ENCODE measurements at regions not wholly inside any gene's neighbourhood (a gene's known extent, or its start where the extent isn't known, plus 50 kb on each side); places are given as distances from the start of the nearest gene placed in this dataset.

DNA sequence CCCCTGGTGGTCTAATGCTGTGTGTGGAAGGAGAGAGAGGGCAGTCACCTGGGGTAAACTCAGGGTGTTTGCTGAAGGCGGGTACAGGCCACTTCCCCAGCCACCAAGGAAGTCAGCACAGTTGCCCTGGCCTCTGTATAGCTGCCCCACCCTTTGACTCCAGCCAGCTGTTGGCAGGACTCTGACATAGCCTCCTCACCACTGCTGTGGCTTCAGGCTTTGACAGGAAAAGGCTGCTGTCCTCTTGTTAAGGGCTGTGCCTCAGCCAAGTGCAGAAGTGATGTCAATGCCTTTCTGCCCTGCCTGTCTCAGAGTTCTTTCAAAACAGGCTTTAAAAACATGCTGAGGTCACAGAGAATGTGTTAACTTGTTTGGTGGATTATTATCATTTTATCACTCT lies 487.2 kb upstream of the KLF4 start:
- H3K9me3 ChIP-seq (replicated peaks) = no peaks in the 10 kb centered on the region
- H3K27ac ChIP-seq = no peak overlapping the region
- no peak for DNase-seq (ENCODE audit: low read depth in 1 of 2, low spot score in 2 of 2)
- no peaks in the 10 kb centered on the region for H3K27me3 ChIP-seq (replicated peaks)
- H3K36me3 ChIP-seq = no peaks in the 10 kb centered on the region
- no peaks in the 10 kb centered on the region for H3K4me1 ChIP-seq (replicated peaks)
- H3K4me3 ChIP-seq = no peak overlapping the region

DNA sequence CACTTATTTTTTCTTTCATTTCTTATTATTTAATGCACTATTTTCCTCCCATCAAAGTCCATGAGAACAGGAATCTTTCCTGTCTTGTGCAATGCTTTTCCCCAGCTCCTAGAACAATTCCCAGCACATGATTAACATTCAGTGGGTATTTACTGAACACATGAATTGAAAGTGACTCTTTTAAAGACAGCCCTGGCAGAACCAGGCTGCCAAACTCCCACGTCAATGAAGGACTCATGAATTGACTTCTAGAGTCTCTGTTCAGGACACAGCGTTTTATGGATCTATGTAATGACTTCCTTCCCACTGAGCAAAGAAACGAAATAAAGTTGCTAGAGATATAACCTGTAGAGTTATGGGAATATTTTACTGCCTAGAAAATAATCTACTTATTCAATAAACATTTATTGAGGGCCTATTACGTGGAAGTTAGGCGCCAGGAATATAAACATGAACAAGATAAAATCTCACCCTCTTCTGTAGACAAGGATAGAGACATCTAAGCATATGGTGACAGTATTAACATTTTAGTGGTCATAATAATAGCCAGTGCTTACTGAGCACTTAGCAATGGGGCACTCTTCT lies 485.9 kb upstream of the KLF4 start:
- H3K27me3 ChIP-seq (replicated peaks) = no peaks in the 10 kb centered on the region
- no peaks in the 10 kb centered on the region for H3K9me3 ChIP-seq (replicated peaks)
- no peak overlapping the region for H3K4me3 ChIP-seq
- H3K4me1 ChIP-seq (replicated peaks) = no peaks in the 10 kb centered on the region
- H3K36me3 ChIP-seq = no peaks in the 10 kb centered on the region
- no peak for DNase-seq (ENCODE audit: low read depth in 1 of 2, low spot score in 2 of 2)
- H3K27ac ChIP-seq = no peak overlapping the region

DNA sequence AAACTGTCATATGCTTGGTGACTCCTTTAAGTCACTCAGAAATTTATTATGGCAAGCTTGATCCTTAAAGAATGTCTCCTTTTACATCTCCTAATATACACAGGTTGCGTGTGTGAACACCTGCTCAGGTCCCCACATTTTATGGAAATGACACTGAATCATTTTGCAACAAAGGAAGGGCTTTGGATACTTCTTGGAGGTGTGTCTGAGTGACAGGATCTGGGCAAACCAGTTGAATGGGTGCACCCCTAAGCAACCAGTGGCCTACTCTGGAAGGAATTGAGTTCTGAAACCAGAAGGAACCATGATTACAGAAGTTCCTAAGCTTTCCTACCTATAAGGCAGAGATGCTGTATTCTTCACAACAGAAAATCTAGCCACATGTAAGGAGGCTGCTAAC lies 483.9 kb upstream of the KLF4 start:
- Histone ChIP-seq H3K27me3 (replicated peaks) (no peaks in the 10 kb centered on the region), H3K9me3 (replicated peaks) (no peaks in the 10 kb centered on the region), H3K36me3 (no peaks in the 10 kb centered on the region), H3K27ac (no peak overlapping the region), H3K4me1 (replicated peaks) (no peaks in the 10 kb centered on the region), H3K4me3 (no peak overlapping the region)
- DNase-seq (ENCODE audit: low read depth in 1 of 2, low spot score in 2 of 2) = no peak

DNA sequence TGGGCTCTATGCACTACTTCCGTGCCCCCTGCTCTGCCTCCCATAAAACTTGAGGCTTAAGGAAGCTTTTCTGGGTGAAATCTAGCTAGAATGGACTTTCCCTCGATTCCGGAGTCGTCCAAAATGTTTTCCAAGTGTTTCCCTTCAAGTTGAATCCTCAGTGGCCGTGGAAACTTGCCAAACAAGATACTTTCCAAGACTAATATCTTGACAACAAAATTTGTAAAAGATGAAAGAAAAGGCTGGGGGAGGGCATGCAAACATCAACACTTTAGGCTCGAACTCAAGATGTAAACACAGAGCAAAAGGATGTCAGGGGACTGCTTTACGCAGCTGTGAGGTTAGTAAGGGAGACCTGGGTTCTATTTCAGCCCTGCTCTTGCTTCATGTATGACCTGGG lies 482.8 kb upstream of the KLF4 start:
- Histone ChIP-seq H3K9me3 (replicated peaks) (no peaks in the 10 kb centered on the region), H3K36me3 (no peaks in the 10 kb centered on the region), H3K27me3 (replicated peaks) (no peaks in the 10 kb centered on the region), H3K4me3 (no peak overlapping the region), H3K4me1 (replicated peaks) (no peaks in the 10 kb centered on the region), H3K27ac (no peak overlapping the region)
- DNase-seq (ENCODE audit: low read depth in 1 of 2, low spot score in 2 of 2) = no peak

DNA sequence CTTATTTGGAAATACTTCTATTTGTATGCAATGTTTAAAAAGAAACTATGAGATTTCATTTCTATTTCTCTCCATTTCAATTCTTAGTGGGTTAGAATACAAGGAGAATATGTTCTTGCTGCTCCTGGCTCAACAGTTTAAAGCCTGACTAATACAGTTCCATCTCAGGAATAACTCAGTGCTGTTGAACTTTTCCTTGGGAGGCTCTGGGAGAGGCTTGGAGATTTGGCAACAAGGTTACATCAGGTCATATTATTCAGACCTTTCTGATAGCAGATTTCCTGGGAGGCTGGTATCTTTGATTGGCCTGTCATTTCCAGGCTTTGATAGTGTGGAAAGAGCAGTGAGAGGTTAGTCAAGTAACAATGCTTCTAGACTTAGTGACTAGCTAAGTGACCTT lies 481.7 kb upstream of the KLF4 start:
- H3K4me3 ChIP-seq = no peak overlapping the region
- no peaks in the 10 kb centered on the region for H3K9me3 ChIP-seq (replicated peaks)
- no peak overlapping the region for H3K27ac ChIP-seq
- no peaks in the 10 kb centered on the region for H3K27me3 ChIP-seq (replicated peaks)
- H3K36me3 ChIP-seq = no peaks in the 10 kb centered on the region
- DNase-seq (ENCODE audit: low read depth in 1 of 2, low spot score in 2 of 2) = no peak
- H3K4me1 ChIP-seq (replicated peaks) = no peaks in the 10 kb centered on the region

DNA sequence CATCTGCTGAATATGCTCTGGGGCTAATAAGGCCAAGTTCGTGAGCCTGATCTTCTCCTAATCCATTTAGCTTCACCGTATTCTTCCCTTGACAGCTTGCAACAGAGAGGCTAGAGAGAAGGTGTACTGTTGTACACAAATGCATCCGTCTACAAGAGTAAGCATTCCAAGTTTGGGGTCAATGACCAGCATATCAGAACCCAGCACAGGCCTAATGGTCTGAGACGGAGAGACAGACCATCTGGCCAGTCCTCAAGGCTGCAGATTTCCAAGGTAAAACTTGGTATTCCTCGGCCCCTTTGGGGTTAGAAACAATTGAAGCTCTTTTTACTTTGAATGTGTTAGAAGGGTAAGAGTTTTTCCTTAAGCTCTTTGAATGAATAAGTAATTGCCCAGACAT lies 481.2 kb upstream of the KLF4 start:
- H3K4me3 ChIP-seq = no peak overlapping the region
- H3K9me3 ChIP-seq (replicated peaks) = no peaks in the 10 kb centered on the region
- no peak overlapping the region for H3K27ac ChIP-seq
- H3K4me1 ChIP-seq (replicated peaks) = no peaks in the 10 kb centered on the region
- no peak for DNase-seq (ENCODE audit: low read depth in 1 of 2, low spot score in 2 of 2)
- no peaks in the 10 kb centered on the region for H3K36me3 ChIP-seq
- H3K27me3 ChIP-seq (replicated peaks) = no peaks in the 10 kb centered on the region

DNA sequence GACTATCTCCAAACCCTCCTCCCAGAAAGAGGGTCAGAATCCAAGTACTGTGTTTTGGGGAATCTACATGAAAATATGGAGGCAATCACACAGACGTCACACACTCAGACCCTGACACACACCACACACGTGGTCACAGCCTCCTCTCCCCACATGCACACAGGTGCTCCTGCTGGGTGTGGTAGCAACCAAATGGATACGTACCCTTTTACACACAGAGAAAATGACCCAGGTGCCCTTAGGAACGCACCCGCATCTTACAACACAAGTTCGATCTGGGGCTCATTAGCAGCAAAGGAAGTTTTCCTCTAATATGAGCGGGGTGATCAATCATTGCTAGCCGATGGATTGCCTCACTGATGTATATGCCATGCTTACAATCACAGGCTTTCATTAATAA lies 480.2 kb upstream of the KLF4 start:
- Histone ChIP-seq H3K27ac (no peak overlapping the region), H3K4me1 (replicated peaks) (no peaks in the 10 kb centered on the region), H3K9me3 (replicated peaks) (no peaks in the 10 kb centered on the region), H3K36me3 (no peaks in the 10 kb centered on the region), H3K27me3 (replicated peaks) (no peaks in the 10 kb centered on the region), H3K4me3 (no peak overlapping the region)
- DNase-seq (ENCODE audit: low read depth in 1 of 2, low spot score in 2 of 2) = no peak

DNA sequence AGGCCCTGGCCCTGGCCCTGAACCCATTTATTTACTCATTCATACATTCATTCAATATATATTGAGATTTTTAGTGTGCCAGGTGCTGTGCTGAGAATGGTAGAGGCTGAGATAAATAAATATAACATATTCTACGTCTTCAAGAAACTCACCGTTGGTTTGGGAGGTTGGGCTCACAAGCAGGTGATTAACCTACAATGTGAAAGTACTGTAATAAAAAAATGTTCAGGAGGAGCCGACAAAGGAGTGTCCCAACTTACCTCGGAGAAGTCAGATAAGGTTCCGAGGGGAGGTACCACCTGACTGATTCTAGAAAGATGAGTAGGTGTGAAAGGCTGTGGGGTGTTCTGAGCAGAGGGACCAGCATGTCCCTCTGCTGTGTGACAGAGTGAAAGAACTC lies 479.6 kb upstream of the KLF4 start:
- no peak overlapping the region for H3K27ac ChIP-seq
- DNase-seq (ENCODE audit: low read depth in 1 of 2, low spot score in 2 of 2) = no peak
- no peaks in the 10 kb centered on the region for H3K9me3 ChIP-seq (replicated peaks)
- no peaks in the 10 kb centered on the region for H3K4me1 ChIP-seq (replicated peaks)
- H3K4me3 ChIP-seq = no peak overlapping the region
- no peaks in the 10 kb centered on the region for H3K27me3 ChIP-seq (replicated peaks)
- no peaks in the 10 kb centered on the region for H3K36me3 ChIP-seq

DNA sequence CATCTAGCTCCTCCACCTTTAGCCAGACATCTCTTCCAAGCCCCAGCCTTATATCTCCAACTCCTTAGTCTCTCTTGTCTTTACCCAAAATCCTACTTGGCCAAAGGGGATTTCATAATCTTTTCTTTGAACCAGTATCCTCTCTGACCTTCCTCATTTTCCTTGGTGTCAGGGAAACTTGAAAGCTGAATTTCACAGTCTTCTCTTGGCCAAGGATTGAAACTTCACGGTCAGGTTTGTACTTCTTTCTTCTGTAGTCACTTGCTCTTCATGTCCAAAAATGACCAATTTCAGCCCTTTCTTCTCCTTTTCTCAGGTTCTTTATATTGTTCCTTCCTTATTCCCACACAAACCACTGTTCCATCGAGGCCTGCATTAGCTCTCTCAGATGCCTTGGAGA lies 473.7 kb upstream of the KLF4 start:
- Histone ChIP-seq H3K36me3 (no peaks in the 10 kb centered on the region), H3K9me3 (replicated peaks) (no peaks in the 10 kb centered on the region)

DNA sequence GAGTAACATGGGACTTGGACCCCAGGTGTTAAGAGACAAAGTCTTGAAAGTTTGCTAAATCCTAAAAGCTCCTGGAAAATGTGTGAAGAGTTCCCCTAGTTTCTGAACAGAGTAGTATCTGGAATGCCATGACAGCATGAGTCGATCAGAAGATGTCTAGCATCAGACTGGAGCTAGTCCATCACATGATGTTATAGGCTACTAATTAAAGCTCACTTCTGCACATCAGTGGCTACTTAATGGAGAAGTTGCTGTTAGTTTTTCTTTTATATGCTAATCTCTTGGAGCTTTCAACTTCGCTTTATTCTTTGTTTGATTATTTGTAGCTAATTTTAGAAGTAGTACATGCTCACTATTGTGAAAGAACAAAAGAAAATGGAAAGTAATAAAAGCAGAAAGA lies 471.3 kb upstream of the KLF4 start:
- H3K36me3 ChIP-seq = no peaks in the 10 kb centered on the region
- no peak overlapping the region for H3K4me3 ChIP-seq
- no peak for DNase-seq (ENCODE audit: low read depth in 1 of 2, low spot score in 2 of 2)
- no peak overlapping the region for H3K27ac ChIP-seq
- no peaks in the 10 kb centered on the region for H3K4me1 ChIP-seq (replicated peaks)
- no peaks in the 10 kb centered on the region for H3K27me3 ChIP-seq (replicated peaks)
- H3K9me3 ChIP-seq (replicated peaks) = no peaks in the 10 kb centered on the region

More for the DNA sequence above, 473.7 kb upstream of the KLF4 start:
- no peaks in the 10 kb centered on the region for H3K4me1 ChIP-seq (replicated peaks)
- no peak overlapping the region for H3K27ac ChIP-seq
- no peak overlapping the region for H3K4me3 ChIP-seq
- DNase-seq (ENCODE audit: low read depth in 1 of 2, low spot score in 2 of 2) = no peak
- no peaks in the 10 kb centered on the region for H3K27me3 ChIP-seq (replicated peaks)

DNA sequence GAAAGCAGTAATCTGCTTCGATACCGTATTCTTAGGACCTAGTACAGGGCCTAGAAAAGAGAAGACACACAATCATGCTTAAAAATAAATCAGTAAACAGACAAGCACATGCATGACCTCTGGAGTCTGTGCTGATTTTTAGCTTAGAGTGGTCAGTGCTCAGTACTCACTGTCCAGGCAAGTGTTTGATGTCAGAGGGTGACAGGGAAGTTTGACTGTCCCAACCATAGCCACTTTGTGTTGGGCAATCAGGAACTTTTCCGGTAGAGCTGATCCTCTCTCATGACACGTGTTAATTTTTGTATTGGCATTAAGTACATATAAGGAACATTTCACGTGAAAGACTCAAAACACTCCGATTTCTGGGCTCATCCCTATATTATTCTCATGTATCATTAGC lies 464.7 kb upstream of the KLF4 start:
- no peak for DNase-seq (ENCODE audit: low read depth in 1 of 2, low spot score in 2 of 2)
- H3K4me3 ChIP-seq = no peak overlapping the region
- no peaks in the 10 kb centered on the region for H3K9me3 ChIP-seq (replicated peaks)
- no peaks in the 10 kb centered on the region for H3K27me3 ChIP-seq (replicated peaks)
- no peaks in the 10 kb centered on the region for H3K36me3 ChIP-seq
- H3K4me1 ChIP-seq (replicated peaks) = no peaks in the 10 kb centered on the region
- H3K27ac ChIP-seq = no peak overlapping the region

DNA sequence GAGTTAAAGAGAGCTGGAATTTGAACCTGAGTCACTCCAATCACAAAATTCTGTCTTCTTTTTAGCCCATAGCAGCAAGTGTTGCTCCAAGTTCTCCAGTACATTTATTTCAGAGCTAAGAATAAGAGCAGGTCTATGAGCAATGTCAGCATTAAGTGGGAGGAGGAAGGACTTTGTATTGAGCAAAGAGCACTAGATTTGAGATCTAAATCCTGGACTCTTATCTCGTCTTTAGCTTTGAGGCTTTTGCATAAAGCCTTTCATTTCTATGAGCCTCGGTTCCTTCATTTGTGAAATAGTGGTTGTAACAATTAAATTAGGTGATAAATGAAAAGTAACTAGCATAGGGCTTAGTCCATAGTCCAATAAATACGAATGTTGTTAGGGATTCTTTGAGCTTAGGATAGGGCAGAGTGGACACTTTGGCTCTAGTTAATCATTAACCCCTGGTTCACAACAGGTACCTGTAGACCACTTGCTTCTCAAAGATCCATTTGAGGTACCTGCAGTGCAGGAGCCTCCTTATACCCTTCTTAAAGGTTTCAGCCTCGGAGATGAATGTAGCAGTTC lies 464.1 kb upstream of the KLF4 start:
- Histone ChIP-seq H3K9me3 (replicated peaks) (no peaks in the 10 kb centered on the region), H3K27ac (no peak overlapping the region), H3K36me3 (no peaks in the 10 kb centered on the region), H3K4me3 (no peak overlapping the region), H3K4me1 (replicated peaks) (no peaks in the 10 kb centered on the region), H3K27me3 (replicated peaks) (no peaks in the 10 kb centered on the region)
- DNase-seq (ENCODE audit: low read depth in 1 of 2, low spot score in 2 of 2) = no peak

DNA sequence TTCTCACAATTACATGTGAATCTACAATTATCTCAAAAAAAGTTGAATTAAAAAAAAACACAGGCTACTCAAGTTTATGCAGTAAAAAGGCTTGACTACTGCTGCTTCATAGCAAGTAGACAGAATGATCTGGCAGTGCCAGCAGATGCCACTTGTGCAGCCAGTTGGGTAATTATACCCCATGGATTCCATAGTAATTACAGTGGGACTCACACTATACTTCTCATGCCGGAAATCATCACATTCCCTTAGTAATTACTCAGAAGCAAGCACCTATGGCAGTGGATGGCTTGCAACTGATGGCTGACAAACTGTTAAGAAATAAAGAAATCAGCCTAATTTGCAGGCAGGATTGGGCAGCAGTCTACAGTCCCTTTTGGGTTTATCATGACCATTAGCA lies 463.2 kb upstream of the KLF4 start:
- Histone ChIP-seq H3K4me1 (replicated peaks) (no peaks in the 10 kb centered on the region), H3K36me3 (no peaks in the 10 kb centered on the region)
- no peak for DNase-seq (ENCODE audit: low read depth in 1 of 2, low spot score in 2 of 2)

DNA sequence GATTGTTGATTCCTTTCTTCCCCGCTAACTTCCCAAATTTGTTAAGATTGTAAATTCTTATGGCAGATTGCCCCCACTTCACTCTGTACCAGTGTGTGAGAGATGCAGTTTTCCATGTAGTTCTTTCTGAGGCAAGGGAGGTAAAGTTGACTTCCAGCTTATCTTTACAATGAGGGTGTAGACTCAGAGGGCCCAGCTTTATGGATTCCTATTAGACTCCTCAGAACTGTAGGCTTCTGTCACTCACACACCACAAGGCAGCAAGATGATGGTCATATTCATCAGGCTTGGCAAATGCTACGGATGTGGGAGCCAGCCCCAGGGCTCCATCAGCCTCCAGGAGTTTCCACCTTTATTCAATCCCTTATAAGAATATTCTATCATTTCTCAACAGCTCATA lies 461.9 kb upstream of the KLF4 start:
- Histone ChIP-seq H3K4me1 (replicated peaks) (no peaks in the 10 kb centered on the region), H3K27ac (no peak overlapping the region), H3K9me3 (replicated peaks) (no peaks in the 10 kb centered on the region)

More for the DNA sequence above, 463.2 kb upstream of the KLF4 start:
- Histone ChIP-seq H3K4me3 (no peak overlapping the region), H3K27ac (no peak overlapping the region), H3K27me3 (replicated peaks) (no peaks in the 10 kb centered on the region), H3K9me3 (replicated peaks) (no peaks in the 10 kb centered on the region)

DNA sequence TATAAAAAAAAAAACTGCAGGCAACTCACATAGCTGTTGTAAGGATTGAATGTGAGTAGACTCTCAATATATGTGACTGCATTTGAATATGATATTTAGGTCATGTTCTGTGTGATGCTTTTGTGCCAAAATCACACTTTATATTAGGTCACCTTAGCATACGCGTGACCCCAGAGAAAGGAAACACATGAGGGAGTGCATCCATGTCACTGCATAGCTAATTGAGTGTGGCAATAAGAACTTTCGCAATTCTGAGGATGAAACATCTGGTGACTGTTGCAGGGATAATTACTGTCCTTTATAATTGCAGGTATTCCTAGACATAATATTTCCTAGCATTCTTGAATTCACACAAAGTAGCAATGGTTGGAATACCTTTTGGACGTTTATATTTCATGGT lies 459.5 kb upstream of the KLF4 start:
- Histone ChIP-seq H3K27ac (no peak overlapping the region), H3K9me3 (replicated peaks) (no peaks in the 10 kb centered on the region), H3K4me3 (no peak overlapping the region), H3K36me3 (no peaks in the 10 kb centered on the region), H3K27me3 (replicated peaks) (no peaks in the 10 kb centered on the region), H3K4me1 (replicated peaks) (no peaks in the 10 kb centered on the region)
- DNase-seq (ENCODE audit: low read depth in 1 of 2, low spot score in 2 of 2) = no peak

More for the DNA sequence above, 461.9 kb upstream of the KLF4 start:
- Histone ChIP-seq H3K27me3 (replicated peaks) (no peaks in the 10 kb centered on the region), H3K4me3 (no peak overlapping the region), H3K36me3 (no peaks in the 10 kb centered on the region)
- no peak for DNase-seq (ENCODE audit: low read depth in 1 of 2, low spot score in 2 of 2)
